ENCODE measurements at regions not wholly inside any gene's neighbourhood (a gene's known extent, or its start where the extent isn't known, plus 50 kb on each side); places are given as distances from the start of the nearest gene placed in this dataset.
"Not testable (repeated sequence)": the region's sequence is repeated elsewhere in the genome, so short reads cannot be mapped to it uniquely, and the experiment has no call there.

DNA sequence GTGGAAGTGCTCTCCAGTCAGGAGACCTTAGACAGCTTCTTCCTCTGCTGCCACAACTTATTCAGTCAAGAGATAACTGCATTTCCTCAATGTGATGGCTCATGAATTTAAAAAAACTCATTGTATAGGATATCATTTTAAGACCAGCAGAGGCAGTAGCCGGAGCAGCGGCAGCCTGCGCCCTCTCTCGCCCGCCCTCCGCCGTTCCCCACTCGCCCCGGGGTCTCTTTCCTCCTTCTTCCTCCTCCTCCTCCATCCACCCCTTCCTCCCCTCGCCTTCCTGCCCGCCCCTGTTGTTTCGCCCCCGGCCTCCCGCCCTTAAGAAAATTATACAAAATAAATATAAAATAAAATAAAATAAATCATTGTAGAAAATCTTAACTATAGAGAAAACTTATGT is 687.6 kb downstream of the FLRT2 start:
- Mint-ChIP-seq H3K4me3 (no peak overlapping the region), H3K36me3 (no peaks in the 10 kb centered on the region), H3K27ac (no peak overlapping the region), H3K4me1 (no peaks in the 10 kb centered on the region), H3K27me3 (no peaks in the 10 kb centered on the region), H3K9me3 (no peaks in the 10 kb centered on the region)
- DNase-seq, result no peak
- no peak for ATAC-seq (replicated peaks)

DNA sequence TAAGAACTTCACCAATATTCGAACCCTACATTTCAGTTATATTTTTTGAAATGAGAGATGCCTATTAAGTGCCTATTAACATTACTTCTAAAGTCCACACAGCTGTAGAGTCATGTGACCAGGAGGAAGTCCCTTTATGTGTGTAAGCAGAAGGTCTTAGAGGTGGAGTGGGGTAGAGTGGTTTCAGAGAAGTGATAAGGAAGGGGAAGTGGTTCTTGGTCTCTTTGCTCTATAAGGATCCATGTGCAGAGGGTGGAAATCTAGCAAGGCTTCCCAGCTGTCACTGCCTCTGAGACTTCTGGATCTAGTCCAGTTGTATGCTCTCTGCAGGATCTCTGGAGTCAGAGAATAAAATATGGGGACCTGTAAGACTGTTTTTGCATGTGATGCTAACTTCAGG is 673.9 kb downstream of the FLRT2 start:
- no peak overlapping the region for H3K27ac Mint-ChIP-seq
- H3K36me3 Mint-ChIP-seq, result no peaks in the 10 kb centered on the region
- DNase-seq (no peak), ATAC-seq (replicated peaks) (peak; percentile 97 to 98)
- H3K27me3 Mint-ChIP-seq, result no peaks in the 10 kb centered on the region
- H3K4me1 Mint-ChIP-seq, result peaks cover 4 to 18% of the 10 kb centered on the region in 2 donors
- peaks cover 7 to 11% of the 10 kb centered on the region in 2 donors for H3K9me3 Mint-ChIP-seq
- H3K4me3 Mint-ChIP-seq, result no peak overlapping the region

DNA sequence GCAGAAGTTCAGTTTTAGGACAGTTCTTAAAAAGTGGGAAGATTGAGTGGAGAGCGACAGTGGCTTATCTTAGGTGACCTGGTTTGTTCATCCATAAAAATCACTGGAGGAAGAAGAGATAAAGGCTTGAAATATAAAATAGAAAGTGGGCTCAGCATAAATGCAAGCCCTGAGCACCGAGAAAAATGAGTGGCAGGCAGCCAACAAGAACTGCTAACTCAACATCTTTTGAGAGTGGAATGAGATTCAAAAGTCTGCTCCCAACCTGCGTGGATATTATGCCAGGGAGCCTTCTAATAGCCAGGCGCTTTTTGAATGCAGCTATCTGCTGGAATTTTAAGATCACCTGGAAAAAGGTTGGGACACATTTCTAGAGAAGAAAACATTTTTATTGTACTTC is 666.5 kb downstream of the FLRT2 start:
- H3K4me1 Mint-ChIP-seq, result peaks cover 0 to 2% of the 10 kb centered on the region in 2 donors
- DNase-seq, result no peak
- no peak for ATAC-seq (replicated peaks)
- H3K9me3 Mint-ChIP-seq, result no peaks in the 10 kb centered on the region
- no peak overlapping the region for H3K4me3 Mint-ChIP-seq
- H3K36me3 Mint-ChIP-seq, result no peaks in the 10 kb centered on the region
- no peak overlapping the region for H3K27ac Mint-ChIP-seq
- H3K27me3 Mint-ChIP-seq, result no peaks in the 10 kb centered on the region

DNA sequence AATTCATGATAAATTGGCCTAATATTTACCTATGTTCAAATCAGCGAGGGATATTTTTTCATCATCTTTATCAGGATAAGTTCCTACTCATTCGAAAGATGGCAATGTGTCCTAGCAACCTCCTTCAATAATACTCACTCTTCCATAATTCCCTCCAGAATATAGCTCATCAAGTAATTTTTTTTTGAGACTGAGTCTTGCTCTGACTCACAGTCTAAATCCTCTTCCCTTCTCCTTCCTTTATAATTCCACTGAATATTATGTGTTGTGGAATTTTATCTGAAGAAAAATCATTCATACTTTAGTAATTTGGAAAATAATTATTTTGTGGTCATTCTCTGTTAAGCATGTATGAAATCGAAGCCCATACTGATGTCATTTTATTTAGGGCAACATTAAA is 663.8 kb downstream of the FLRT2 start:
- DNase-seq, result no peak
- H3K4me1 Mint-ChIP-seq, result no peaks in the 10 kb centered on the region
- peaks cover 0 to under 1% of the 10 kb centered on the region in 2 donors for H3K36me3 Mint-ChIP-seq
- no peaks in the 10 kb centered on the region for H3K9me3 Mint-ChIP-seq
- no peak for ATAC-seq (replicated peaks)
- no peak overlapping the region for H3K4me3 Mint-ChIP-seq
- no peaks in the 10 kb centered on the region for H3K27me3 Mint-ChIP-seq
- no peak overlapping the region for H3K27ac Mint-ChIP-seq

DNA sequence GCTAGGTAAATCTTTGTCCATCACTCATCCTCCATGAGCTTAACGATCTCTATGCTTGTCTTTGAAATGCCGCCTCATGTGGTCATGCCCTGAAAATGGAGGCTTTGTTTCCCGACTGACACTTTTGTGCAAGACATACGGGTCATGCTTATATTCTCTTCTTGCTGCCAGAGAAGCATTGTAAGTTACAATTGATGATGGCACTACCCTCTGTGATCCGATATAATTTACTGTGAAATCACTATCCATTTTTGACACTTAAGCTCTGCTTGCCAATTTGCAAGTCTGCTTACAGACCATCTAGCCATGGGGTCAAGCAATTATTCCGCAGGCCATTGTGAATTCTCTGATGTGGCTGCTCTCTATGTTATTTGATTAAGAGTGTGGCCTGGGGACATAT is 650.0 kb downstream of the FLRT2 start:
- no peak overlapping the region for H3K27ac Mint-ChIP-seq
- H3K27me3 Mint-ChIP-seq, result no peaks in the 10 kb centered on the region
- DNase-seq (no peak), ATAC-seq (replicated peaks) (no peak)
- H3K4me3 Mint-ChIP-seq, result no peak overlapping the region
- no peaks in the 10 kb centered on the region for H3K4me1 Mint-ChIP-seq
- H3K9me3 Mint-ChIP-seq, result no peaks in the 10 kb centered on the region
- no peaks in the 10 kb centered on the region for H3K36me3 Mint-ChIP-seq

DNA sequence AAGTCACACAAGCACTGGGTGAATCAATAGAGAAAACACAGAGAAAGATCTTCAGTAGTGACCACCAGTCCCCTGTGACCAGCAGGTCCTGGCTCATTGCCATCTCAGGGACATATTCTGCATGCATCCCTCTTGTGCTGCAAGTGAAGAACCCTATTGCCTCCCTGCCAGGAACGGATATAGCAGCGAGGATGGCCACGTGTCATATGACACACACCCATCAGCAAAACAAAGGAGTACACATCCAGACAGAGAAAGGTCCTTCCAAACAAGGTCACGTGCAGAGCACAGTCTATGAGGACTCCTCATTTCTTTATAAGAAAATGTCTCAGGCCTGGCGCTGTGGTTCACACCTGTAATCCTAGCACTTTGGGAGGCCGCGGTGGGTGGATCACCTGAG is 638.4 kb downstream of the FLRT2 start:
- no peaks in the 10 kb centered on the region for H3K27me3 Mint-ChIP-seq
- DNase-seq (no peak), ATAC-seq (replicated peaks) (no peak)
- H3K9me3 Mint-ChIP-seq, result peaks cover 0 to 4% of the 10 kb centered on the region in 2 donors
- H3K27ac Mint-ChIP-seq, result no peak overlapping the region
- no peaks in the 10 kb centered on the region for H3K4me1 Mint-ChIP-seq
- H3K36me3 Mint-ChIP-seq, result no peaks in the 10 kb centered on the region
- no peak overlapping the region for H3K4me3 Mint-ChIP-seq

DNA sequence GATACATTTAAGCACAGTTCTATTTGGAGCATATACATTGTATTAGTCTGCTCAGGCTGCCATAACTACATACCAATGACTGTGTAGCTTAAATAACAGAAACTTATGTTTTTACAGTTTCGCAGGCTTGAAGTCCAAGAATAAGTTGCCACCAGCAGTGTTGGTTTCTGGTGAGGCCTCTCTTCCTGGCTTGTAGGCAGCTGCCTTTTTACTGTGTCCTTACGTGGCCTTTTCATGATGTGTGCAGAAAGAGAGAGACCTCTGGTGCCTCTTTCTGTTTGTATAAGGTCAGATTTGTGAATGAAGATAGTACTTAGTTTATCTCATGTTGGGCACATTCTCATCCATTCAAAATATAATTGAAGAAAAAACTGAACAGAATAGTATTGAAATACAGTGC is 636.6 kb downstream of the FLRT2 start:
- ATAC-seq (replicated peaks) (no peak), DNase-seq (no peak)
- Mint-ChIP-seq H3K4me3 (no peak overlapping the region), H3K36me3 (no peaks in the 10 kb centered on the region), H3K4me1 (no peaks in the 10 kb centered on the region), H3K27ac (no peak overlapping the region), H3K9me3 (peaks cover 0 to 4% of the 10 kb centered on the region in 2 donors), H3K27me3 (no peaks in the 10 kb centered on the region)

DNA sequence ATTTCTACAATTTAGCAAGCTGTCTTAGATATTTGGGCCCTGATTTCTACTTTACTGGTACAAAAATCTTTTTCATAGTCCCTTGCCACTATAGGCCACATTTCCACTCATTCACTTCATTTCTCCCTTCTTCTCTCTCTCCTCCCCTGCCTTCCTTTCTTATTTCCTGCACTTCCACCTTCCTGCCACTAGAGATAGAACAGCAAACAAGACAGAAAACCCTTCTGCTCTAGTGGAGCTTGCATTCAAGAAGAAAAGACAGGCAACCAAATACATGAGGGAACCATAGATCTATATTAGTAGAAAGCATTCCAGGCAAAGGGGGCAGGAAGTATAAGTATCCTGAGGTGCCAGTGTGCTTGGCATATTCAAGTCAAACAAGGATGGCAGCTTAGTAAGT is 623.5 kb downstream of the FLRT2 start:
- ATAC-seq (replicated peaks) (no peak), DNase-seq (no peak)
- no peaks in the 10 kb centered on the region for H3K36me3 Mint-ChIP-seq
- H3K9me3 Mint-ChIP-seq, result no peaks in the 10 kb centered on the region
- no peaks in the 10 kb centered on the region for H3K27me3 Mint-ChIP-seq
- H3K4me3 Mint-ChIP-seq, result no peak overlapping the region
- H3K27ac Mint-ChIP-seq, result no peak overlapping the region
- H3K4me1 Mint-ChIP-seq, result no peaks in the 10 kb centered on the region

DNA sequence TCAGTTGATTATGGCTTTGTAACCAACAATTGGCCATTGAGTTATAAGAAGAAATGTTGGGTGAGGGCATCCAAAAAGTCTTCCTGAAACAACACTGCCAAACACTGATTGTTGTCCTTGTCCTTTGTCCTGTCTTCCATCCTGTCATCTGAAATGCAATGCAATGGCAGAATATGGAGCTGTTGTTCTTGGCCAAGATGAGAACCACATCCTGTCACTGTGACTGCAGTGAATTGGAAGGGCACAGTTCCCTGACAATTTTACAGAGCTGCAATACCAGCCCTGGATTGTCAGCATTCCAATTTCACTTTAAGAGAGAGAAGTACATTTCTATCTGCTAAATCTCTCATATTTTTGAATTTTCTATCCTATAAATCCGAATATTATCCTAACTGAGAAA is 613.3 kb downstream of the FLRT2 start:
- Mint-ChIP-seq H3K9me3 (peaks cover 0 to 3% of the 10 kb centered on the region in 2 donors), H3K4me1 (no peaks in the 10 kb centered on the region), H3K4me3 (no peak overlapping the region), H3K36me3 (no peaks in the 10 kb centered on the region), H3K27ac (no peak overlapping the region), H3K27me3 (no peaks in the 10 kb centered on the region)
- ATAC-seq (replicated peaks) (no peak), DNase-seq (no peak)

DNA sequence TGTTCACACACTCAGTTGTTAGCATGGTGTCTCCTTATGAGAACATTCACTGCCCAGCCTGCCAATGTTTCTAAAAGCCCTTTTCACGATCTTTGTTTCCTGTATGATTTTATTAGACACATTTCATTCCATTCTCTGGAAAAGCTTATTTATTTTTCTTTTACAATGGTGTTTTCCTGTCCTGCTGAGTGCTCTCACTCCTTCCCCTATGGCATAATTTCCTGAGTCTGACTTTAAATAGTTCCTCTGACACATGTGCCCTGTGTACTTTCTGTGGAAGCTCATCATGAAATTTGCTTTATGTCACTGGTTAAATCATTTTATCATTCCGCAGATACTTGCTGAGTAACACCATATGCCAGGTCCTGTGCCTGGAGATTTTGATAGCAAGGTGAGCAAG is 612.0 kb downstream of the FLRT2 start:
- Mint-ChIP-seq H3K36me3 (no peaks in the 10 kb centered on the region), H3K27me3 (no peaks in the 10 kb centered on the region), H3K4me1 (no peaks in the 10 kb centered on the region), H3K4me3 (no peak overlapping the region), H3K9me3 (peaks cover under 1 to 3% of the 10 kb centered on the region in 2 donors), H3K27ac (no peak overlapping the region)
- no peak for ATAC-seq (replicated peaks)
- no peak for DNase-seq

DNA sequence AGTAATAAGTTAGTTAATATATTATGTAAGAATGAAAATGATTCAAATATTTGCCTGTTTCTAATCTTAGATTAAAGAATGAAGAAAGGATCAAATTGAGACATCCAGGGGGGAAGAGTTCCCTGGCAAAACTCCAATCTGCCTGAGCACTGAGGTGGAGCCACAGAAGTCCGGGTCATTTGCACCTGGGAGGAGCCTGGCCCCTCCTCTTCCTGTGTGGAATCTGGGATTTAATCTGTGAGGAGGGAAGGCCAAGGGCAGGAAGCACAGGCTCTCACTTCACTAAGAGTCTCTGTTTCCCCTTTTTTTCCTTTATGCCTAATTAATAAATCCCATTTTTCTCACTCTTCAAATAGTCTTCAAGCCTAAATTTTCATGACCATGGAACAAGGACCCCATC is 599.5 kb downstream of the FLRT2 start:
- Mint-ChIP-seq H3K9me3 (peaks cover 0 to 4% of the 10 kb centered on the region in 2 donors), H3K36me3 (no peaks in the 10 kb centered on the region), H3K27me3 (no peaks in the 10 kb centered on the region), H3K4me1 (no peaks in the 10 kb centered on the region), H3K4me3 (no peak overlapping the region), H3K27ac (no peak overlapping the region)
- DNase-seq (no peak), ATAC-seq (replicated peaks) (no peak)

DNA sequence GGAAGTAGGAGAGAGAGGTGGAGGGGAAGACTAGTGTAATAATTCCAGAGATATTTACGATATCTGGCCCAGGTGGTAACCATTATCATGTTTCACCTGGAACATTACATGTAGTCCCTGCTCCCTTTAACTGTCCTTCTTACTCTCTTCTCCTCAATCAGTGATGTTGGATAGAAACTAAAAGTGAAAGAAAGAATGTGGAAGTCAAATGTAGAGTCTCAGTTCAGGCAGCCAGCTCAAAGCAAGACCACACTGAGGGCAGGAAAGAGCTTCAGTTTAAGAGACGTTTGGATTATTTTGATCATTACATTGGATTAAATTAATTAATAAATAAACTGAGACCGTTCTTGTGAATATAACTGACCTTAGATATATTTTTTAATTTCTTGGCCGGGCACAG is 594.4 kb downstream of the FLRT2 start:
- Mint-ChIP-seq H3K27me3 (no peaks in the 10 kb centered on the region), H3K27ac (no peak overlapping the region), H3K36me3 (peaks cover 2 to 3% of the 10 kb centered on the region in 2 donors), H3K9me3 (peaks cover 0 to 3% of the 10 kb centered on the region in 2 donors), H3K4me1 (peaks cover 0 to 3% of the 10 kb centered on the region in 2 donors), H3K4me3 (no peak overlapping the region)
- DNase-seq, result no peak
- no peak for ATAC-seq (replicated peaks)

DNA sequence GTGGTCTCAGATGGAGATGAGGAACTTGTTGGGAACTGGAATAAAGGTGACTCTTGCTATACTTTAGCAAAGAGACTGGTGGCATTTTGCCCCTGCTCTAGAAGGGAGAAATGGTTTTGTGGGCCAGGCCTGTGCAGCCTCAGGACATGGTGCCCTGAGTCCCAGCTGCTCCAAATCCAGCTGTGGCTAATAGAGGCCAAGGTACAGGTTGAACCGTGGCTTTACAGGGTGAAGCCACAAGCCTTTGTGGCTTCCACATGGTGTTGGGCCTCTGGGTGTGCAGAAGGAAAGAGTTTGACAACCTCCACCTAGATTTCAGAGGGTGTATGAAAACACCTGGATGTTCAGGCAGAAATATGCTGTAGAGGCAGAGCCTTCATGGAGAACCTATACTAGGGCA is 586.0 kb downstream of the FLRT2 start:
- ATAC-seq (replicated peaks) (no peak), DNase-seq (no peak)
- no peaks in the 10 kb centered on the region for H3K4me1 Mint-ChIP-seq
- H3K9me3 Mint-ChIP-seq, result peaks cover 10 to 14% of the 10 kb centered on the region in 2 donors
- no peaks in the 10 kb centered on the region for H3K27me3 Mint-ChIP-seq
- no peak overlapping the region for H3K4me3 Mint-ChIP-seq
- H3K36me3 Mint-ChIP-seq, result peaks cover 3 to 4% of the 10 kb centered on the region in 2 donors
- no peak overlapping the region for H3K27ac Mint-ChIP-seq

DNA sequence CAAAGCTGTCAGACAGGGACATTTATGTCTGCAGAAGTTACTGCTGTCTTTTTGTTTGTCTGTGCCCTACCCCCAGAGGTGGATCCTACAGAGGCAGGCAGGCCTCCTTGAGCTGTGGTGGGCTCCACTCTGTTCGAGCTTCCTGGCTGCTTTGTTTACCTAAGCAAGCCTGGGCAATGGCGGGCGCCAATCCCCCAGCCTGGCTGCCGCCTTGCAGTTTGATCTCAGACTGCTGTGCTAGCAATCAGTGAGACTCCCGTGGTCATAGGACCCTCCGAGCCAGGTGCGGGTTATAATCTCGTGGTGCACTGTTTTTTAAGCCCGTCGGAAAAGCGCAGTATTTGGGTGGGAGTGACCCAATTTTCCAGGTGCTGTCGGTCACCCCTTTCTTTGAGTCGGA is 580.9 kb downstream of the FLRT2 start:
- not testable (repeated sequence) for DNase-seq; H3K4me3 Mint-ChIP-seq; H3K9me3 Mint-ChIP-seq; H3K36me3 Mint-ChIP-seq; H3K27me3 Mint-ChIP-seq; H3K27ac Mint-ChIP-seq; ATAC-seq (replicated peaks); H3K4me1 Mint-ChIP-seq

DNA sequence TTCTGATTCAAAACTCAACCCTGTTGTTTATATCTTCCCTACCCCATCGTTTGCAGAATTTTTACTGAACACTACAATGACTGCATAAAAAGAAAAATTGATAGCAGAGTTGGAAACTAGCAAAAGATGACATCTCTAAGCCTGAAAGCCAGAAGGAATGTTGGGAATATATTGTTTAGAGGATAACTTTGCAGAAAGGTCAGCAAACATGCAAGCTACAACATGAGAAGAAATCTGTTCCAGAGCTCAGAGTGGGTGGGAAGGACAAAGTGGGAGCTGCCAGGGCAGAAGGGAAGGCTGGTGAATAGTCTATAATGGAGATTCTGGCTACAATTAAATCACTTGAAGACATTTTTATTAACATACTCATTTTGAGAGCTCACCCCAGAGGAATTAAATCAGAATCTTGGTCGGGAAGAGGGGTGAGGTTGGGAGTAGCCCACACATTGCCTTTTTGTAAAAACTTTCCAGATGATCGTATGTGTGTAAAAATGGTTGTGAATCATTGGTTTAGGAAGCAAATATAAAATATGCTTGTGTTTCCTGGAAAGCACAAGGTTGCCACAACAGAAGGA is 574.8 kb downstream of the FLRT2 start:
- H3K27ac Mint-ChIP-seq, result no peak overlapping the region
- peaks cover 0 to 2% of the 10 kb centered on the region in 2 donors for H3K4me1 Mint-ChIP-seq

DNA sequence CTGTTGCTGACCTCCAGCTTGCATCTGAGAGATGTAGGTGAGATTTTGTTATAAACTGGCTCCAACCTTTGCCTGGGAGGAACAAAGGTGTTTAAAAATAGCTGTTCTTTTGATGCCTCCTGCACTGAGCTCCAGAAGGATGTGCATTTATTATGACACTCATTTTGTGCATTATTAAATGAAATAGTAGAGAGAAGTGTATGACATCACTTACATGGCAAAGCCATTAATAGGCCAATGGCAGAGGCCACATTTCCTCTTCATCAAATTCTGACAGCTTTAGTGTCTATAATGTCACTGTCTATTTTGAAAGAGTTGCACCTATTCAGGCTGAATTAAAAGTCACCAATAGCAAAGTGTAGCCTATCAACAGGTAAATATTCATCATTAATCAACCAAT is 564.6 kb downstream of the FLRT2 start:
- H3K9me3 Mint-ChIP-seq, result peaks cover 0 to 5% of the 10 kb centered on the region in 2 donors
- no peak overlapping the region for H3K4me3 Mint-ChIP-seq
- DNase-seq (no peak), ATAC-seq (replicated peaks) (no peak)
- no peaks in the 10 kb centered on the region for H3K4me1 Mint-ChIP-seq
- H3K36me3 Mint-ChIP-seq, result peaks cover 0 to 3% of the 10 kb centered on the region in 2 donors
- no peak overlapping the region for H3K27ac Mint-ChIP-seq
- no peaks in the 10 kb centered on the region for H3K27me3 Mint-ChIP-seq

More for the DNA sequence above, 574.8 kb downstream of the FLRT2 start:
- no peak for DNase-seq
- no peak overlapping the region for H3K4me3 Mint-ChIP-seq
- peaks cover 12 to 15% of the 10 kb centered on the region in 2 donors for H3K9me3 Mint-ChIP-seq
- ATAC-seq (replicated peaks), result no peak
- H3K27me3 Mint-ChIP-seq, result no peaks in the 10 kb centered on the region
- peaks cover 6 to 18% of the 10 kb centered on the region in 2 donors for H3K36me3 Mint-ChIP-seq
